ENCODE measurements at regions not wholly inside any gene's neighbourhood (a gene's known extent, or its start where the extent isn't known, plus 50 kb on each side); places are given as distances from the start of the nearest gene placed in this dataset.

DNA sequence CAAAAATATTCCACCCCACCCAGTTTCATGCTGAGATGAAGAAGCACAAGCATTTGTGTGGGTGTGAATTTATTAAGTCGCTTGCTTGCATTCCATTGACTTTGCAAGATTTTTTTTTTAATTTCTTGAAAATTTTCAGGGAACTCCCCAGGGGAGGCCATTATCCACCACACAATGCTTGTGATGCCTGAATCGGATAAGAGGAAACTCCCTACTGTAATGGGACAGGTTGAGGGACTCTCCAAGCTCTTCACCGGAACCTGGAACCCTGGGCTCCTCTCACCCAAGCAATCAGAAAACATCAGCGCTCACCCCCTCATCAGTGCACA is 153.6 kb upstream of the ZMIZ1 start:
- TF ChIP-seq, protein P1, sequence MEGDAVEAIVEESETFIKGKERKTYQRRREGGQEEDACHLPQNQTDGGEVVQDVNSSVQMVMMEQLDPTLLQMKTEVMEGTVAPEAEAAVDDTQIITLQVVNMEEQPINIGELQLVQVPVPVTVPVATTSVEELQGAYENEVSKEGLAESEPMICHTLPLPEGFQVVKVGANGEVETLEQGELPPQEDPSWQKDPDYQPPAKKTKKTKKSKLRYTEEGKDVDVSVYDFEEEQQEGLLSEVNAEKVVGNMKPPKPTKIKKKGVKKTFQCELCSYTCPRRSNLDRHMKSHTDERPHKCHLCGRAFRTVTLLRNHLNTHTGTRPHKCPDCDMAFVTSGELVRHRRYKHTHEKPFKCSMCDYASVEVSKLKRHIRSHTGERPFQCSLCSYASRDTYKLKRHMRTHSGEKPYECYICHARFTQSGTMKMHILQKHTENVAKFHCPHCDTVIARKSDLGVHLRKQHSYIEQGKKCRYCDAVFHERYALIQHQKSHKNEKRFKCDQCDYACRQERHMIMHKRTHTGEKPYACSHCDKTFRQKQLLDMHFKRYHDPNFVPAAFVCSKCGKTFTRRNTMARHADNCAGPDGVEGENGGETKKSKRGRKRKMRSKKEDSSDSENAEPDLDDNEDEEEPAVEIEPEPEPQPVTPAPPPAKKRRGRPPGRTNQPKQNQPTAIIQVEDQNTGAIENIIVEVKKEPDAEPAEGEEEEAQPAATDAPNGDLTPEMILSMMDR (IDR thresholded peaks at IDR 0.05 in 2 of 3, conservative IDR thresholded peaks at IDR 0.05 in 1 of 3; ENCODE audit: borderline replicate concordance in 1 of 3, insufficient read depth in 1 of 3, low read depth in 2 of 3, low read length in 2 of 3) = no peak
- no peak for TF ChIP-seq MAX (IDR thresholded peaks at IDR 0.05)
- TF ChIP-seq POLR2A (IDR thresholded peaks at IDR 0.05; ENCODE audit: borderline replicate concordance, extremely low read depth, insufficient read depth, insufficient read length) = no peak
- TF ChIP-seq JUND (IDR thresholded peaks at IDR 0.05) = no peak
- TF ChIP-seq EZH2 (IDR thresholded peaks at IDR 0.05) = no peak
- TF ChIP-seq EZH2phosphoT487 (IDR thresholded peaks at IDR 0.05; ENCODE audit: borderline replicate concordance) = no peak
- TF ChIP-seq YY1 (IDR thresholded peaks at IDR 0.05; ENCODE audit: extremely low read depth, insufficient replicate concordance, low read depth, low read length) = no peak
- TF ChIP-seq ZFX (IDR thresholded peaks at IDR 0.05) = no peak
- TF ChIP-seq, protein P2, sequence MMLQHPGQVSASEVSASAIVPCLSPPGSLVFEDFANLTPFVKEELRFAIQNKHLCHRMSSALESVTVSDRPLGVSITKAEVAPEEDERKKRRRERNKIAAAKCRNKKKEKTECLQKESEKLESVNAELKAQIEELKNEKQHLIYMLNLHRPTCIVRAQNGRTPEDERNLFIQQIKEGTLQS (IDR thresholded peaks at IDR 0.05) = no peak
- no peak for TF ChIP-seq RAD21 (IDR thresholded peaks at IDR 0.05; ENCODE audit: low read depth)
- TF ChIP-seq TCF7L2 (IDR thresholded peaks at IDR 0.05; ENCODE audit: borderline replicate concordance, extremely low read depth, insufficient read depth, insufficient read length) = no peak
- no peak for TF ChIP-seq POLR2AphosphoS5 (IDR thresholded peaks at IDR 0.05; ENCODE audit: low read depth, low read length)
- TF ChIP-seq, protein P3, sequence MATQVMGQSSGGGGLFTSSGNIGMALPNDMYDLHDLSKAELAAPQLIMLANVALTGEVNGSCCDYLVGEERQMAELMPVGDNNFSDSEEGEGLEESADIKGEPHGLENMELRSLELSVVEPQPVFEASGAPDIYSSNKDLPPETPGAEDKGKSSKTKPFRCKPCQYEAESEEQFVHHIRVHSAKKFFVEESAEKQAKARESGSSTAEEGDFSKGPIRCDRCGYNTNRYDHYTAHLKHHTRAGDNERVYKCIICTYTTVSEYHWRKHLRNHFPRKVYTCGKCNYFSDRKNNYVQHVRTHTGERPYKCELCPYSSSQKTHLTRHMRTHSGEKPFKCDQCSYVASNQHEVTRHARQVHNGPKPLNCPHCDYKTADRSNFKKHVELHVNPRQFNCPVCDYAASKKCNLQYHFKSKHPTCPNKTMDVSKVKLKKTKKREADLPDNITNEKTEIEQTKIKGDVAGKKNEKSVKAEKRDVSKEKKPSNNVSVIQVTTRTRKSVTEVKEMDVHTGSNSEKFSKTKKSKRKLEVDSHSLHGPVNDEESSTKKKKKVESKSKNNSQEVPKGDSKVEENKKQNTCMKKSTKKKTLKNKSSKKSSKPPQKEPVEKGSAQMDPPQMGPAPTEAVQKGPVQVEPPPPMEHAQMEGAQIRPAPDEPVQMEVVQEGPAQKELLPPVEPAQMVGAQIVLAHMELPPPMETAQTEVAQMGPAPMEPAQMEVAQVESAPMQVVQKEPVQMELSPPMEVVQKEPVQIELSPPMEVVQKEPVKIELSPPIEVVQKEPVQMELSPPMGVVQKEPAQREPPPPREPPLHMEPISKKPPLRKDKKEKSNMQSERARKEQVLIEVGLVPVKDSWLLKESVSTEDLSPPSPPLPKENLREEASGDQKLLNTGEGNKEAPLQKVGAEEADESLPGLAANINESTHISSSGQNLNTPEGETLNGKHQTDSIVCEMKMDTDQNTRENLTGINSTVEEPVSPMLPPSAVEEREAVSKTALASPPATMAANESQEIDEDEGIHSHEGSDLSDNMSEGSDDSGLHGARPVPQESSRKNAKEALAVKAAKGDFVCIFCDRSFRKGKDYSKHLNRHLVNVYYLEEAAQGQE (IDR thresholded peaks at IDR 0.05; ENCODE audit: low read depth) = no peak

Measured in HCT116 (cell line).